ENCODE measurements at regions not wholly inside any gene's neighbourhood (a gene's known extent, or its start where the extent isn't known, plus 50 kb on each side); places are given as distances from the start of the nearest gene placed in this dataset.

- TF ChIP-seq EZH2 (IDR thresholded peaks at IDR 0.05; ENCODE audit: low read depth, low read length, severe bottlenecking), result no peak
These were observed 209.3 kb downstream of the DAD1 start (continued) for GRCh38 chr14:22379727-22380126.
